AML-193 (cell line): ENCODE measurements at regions not wholly inside any gene's neighbourhood (a gene's known extent, or its start where the extent isn't known, plus 50 kb on each side); places are given as distances from the start of the nearest gene placed in this dataset.
"Not testable (repeated sequence)": the region's sequence is repeated elsewhere in the genome, so short reads cannot be mapped to it uniquely, and the experiment has no call there.

Source experiments
- DNase-seq, 2 experiments: peaks; one replicate each; lab custom pipeline; 2025; lab: John Stamatoyannopoulos, UW

- DNase-seq: no peak
Observed at GRCh38 chr13:105847527-105848291, 687.8 kb downstream of the EFNB2 start.

GRCh38 chr13:105846923-105847322, 688.5 kb downstream of the EFNB2 start:
- no peak for DNase-seq

DNA sequence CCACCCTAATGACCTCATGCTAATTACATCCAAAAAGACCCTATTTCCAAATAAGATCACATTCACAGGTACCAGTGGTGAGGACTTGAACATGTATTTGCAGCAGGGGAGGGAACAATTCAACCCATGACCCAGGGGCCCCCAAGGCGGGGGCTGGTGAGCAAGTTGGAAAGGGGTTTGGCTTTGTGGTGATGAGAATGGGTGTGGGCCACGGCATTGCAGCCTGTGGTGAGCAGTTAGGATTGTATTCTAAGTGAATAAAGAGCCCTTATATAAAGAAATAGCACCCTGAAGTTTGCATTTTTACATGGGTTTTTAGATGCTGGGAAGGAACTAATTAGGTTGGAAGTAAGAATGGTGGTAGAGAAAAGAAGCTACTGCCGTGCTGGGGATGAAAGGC, 694.2 kb downstream of the EFNB2 start:
- no peak for DNase-seq

DNA sequence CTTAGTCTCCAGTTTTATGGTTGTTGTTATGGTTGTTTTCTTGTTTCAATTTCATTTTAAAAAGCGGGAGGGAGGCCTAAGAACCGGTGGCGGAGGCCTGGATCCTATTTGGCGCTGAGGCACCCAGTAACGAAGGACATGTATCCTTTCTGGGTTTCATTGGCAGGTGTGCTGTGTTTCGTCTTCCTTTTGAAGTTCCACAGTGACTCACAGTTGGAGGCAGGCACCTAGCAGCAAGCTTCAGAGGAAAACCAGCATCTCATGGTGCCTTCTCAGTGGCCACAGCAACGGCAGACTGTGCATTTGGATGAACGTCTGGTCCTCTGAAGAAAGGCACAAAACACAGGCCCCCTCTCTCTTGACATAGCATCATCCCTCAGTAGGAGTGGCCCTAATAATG, 697.2 kb downstream of the EFNB2 start:
- no peak for DNase-seq

DNA sequence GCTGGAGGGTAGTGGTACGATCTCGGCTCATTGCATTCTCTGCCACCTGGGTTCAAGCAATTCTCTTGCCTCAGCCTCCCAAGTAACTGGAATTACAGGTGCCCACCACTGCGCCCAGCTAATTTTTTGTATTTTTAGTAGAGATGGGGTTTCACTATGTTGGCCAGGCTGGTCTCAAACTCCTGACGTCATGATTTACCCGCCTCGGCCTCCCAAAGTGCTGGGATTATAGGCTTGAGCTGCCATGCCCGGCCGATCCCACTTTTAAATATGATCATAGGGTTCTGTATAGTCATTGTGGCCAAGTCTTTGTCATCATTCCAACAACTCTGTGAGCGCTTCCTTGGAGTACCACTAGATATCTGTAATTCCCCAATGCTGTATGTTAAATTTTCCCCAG, 698.2 kb downstream of the EFNB2 start:
- not testable (repeated sequence) for DNase-seq

DNA sequence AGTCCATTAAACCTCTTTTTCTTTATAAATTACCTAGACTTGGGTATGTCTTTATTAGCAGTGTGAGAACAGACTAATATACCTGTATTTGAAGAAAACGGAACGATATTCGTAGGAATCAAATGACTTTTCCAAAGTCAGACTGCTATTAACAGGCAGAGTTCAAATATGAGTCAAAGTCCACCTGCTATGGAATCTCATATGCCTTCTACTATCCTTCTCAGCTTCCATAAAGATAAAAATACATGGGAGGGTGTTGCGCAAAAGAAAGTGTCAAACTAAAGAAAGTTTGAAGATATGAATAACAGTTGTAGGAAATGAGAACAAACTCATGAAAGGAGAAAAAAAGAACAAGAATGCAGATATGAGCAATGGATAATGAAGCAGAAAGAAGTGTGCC, 704.6 kb downstream of the EFNB2 start:
- no peak for DNase-seq

- DNase-seq: no peak
Observed at GRCh38 chr13:105827111-105827809, 708.2 kb downstream of the EFNB2 start.

GRCh38 chr13:105825071-105825470, 710.4 kb downstream of the EFNB2 start:
- no peak for DNase-seq

DNA sequence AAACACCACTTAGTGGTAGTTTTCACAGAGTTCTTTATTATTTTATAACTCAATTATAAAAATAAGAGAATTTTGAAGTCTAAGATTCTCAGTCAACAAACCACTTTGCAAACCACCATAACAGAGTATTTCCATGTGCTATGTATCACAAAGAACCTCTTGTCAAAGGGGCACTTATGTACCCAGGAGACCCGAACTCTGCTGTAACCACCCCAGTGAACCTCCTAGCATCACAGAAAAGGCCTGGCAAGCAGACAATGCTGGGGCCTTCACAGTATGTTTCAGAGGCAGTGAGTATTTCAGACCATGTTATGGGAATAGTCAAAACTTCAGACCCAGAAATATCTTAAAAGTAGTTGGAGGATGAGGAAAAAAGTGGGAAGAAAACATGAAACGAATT, 714.1 kb downstream of the EFNB2 start:
- DNase-seq: no peak

- no peak for DNase-seq
Observed at GRCh38 chr13:105820415-105820814, 715.0 kb downstream of the EFNB2 start.

GRCh38 chr13:105817498-105817897, 718.0 kb downstream of the EFNB2 start:
- DNase-seq: no peak

DNA sequence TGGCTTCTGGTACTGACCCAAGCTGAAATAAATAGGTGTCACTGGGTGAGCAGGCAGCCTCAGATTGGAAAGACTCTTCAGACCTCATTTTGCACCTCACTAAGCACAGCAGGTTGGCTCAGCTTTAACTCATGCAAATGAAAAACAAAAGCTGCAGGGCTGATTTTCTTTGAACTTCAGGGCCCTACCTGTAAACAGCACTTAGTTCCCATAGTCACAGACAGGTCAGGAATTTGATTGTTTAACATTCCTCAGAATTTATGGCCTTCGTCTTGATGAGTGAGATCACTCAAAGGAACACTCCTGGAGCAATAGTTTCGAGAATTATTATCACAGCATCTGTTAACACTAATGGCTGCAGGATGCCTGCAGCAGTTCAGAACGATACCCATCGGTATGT, 718.5 kb downstream of the EFNB2 start:
- no peak for DNase-seq

DNA sequence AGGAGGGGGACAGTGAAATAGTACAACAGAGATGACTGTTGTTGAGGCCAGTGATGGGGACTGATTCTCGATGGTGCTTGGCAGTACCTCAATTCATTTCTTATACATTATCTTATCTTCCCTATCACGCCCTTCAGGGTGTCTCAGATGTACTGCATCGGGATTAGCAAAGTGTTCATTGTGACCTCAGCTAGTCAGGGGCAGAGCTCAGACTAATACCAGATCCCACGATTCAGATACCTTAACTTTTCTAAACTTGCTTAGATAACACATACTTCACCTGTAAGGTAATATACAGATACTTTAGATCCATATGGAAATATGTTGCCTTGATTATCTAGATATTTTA, 720.6 kb downstream of the EFNB2 start:
- no peak for DNase-seq

GRCh38 chr13:105814219-105814901, 721.1 kb downstream of the EFNB2 start:
- DNase-seq: no peak

- no peak for DNase-seq
Observed at GRCh38 chr13:105806628-105806920, 728.9 kb downstream of the EFNB2 start.

GRCh38 chr13:105805892-105806627, 729.4 kb downstream of the EFNB2 start:
- DNase-seq: no peak

DNA sequence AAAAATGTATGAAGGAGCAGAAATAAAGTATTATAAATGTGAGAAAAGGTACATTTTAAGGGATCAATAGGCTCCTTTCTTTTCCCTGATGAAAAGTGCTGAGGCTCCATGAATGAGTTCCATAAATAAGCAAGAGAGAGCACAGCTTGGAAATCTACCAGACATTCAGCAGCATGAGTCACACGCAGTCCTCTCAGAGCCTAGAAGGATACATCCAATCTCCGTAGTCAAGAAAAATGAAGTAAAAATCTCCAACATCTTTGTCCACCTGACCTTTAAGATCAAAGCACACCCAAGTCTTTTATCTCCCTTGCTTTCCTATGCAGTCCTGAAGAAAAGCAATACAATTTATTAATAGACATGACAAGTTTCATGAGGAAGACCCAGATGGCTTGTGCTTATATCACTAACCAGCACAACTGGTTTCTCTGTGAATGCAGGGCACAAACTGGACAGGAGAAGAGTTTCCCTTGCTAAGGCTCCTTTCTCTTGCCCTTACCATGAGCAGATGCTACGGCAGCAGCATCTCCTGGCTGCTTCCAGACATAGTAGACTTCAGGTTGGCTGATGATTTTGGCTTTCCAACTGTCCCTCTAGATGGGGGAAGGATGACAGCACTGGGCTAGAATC, 730.8 kb downstream of the EFNB2 start:
- no peak for DNase-seq

DNA sequence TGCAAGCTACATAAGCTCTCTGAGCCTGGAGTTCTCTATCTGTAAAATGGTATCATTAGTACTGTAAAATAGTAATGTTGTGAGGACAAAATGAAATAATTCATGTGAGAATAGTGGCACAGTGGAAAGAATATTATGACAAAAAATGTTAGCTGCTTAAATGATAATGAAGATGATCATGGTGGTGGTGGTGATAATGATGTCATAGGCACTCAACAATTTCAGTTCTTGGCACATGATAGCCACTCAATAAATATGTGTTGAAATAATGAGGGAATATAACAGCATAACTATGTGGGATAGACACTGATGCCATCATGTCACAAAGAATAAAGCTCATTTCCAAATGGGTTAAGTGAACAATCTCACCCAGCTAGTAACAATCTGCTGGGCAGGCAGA, 736.3 kb downstream of the EFNB2 start:
- no peak for DNase-seq

DNA sequence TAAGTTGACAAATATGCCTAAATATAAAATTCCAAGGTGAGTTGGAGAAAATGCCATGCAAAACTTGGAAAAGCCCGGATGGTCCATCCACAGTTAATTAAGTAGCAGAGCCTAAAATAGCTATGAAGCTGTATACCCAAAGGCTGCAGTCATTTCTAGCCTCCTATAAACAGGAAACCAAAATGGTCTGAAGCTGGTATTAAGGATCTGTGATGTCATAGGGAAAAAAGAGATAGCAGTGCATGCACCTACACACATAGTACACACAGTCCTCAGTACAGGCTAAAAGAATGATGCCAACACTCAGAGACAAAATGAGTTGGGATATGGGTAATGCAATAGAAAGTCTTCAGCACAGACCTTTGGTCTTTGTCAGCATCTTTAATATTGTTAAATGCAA, 736.9 kb downstream of the EFNB2 start:
- no peak for DNase-seq

DNA sequence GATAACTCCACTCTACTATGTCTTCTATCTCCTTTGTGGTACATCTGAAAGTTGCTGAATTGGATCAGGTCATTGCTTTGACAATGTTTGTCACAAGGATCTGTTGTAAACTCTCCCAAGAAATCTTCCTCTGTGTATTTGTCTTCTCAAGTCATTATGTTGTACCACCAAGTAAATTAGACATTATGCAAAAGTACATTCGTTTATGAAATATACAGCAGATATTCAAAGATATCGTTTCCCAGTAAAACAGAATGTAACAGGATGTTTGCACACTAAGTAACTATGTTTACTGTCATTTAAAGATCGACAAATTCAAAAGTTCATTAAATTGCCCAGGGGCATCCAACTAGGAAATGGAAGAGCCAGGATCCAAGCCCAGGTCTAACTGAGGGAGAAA, 739.4 kb downstream of the EFNB2 start:
- DNase-seq: no peak

DNA sequence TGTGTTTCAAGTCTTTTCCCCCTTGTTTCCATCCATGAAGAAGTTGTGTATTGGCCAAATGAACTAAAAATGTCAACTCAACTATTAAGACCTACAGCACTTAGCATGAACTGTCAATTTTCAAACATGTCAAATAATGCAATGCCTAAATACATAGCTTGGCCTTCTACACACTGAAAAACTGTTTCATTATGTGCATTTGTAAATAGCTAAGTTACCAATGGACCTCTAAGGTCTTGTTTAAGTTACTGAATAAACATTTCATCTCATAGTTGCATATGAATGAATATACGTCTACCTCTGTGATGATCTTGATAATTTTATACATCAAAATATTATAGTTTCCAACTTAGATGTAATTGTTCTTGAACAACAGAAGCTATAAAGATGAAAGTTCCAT, 744.5 kb downstream of the EFNB2 start:
- DNase-seq: no peak

GRCh38 chr13:105788530-105788929, 746.9 kb downstream of the EFNB2 start:
- no peak for DNase-seq
